Psoas muscle (tissue), 7 donors: ENCODE measurements at regions not wholly inside any gene's neighbourhood (a gene's known extent, or its start where the extent isn't known, plus 50 kb on each side); places are given as distances from the start of the nearest gene placed in this dataset.

Experiments
- ATAC-seq, 4 donors: fragments of 200-7000 bp; cut with Tn5 transposase; one replicate each; pipeline ENCODE4 v1.9.1; 2020; ENCODE audit warnings: moderate library complexity in 3 of 4, mild to moderate bottlenecking in 2 of 4
- DNase-seq, 2 donors: peaks; one replicate each; pipeline ENCODE4 v3.0.0-alpha.2; 2020
- H3K27ac ChIP-seq: fragments of 200-600 bp; one replicate; pipeline ENCODE4 v1.8.0; 2022
- H3K27me3 ChIP-seq, 3 donors: fragments of 200-600 bp in 1 of 3; one replicate each; pipeline versions ENCODE4 v1.6.1 to v1.8.0; 2013 to 2022; ENCODE audit warnings: low read length in 2 of 3, mild to moderate bottlenecking in 2 of 3, moderate library complexity in 1 of 3; ENCODE audit not compliant: insufficient read depth in 3 of 3
- H3K36me3 ChIP-seq, 2 donors: fragments of 200-600 bp in 1 of 2; one replicate each; pipeline versions ENCODE4 v1.6.1 to v1.8.0; 2013 to 2022; ENCODE audit warnings: low read depth in 1 of 2, mild to moderate bottlenecking in 1 of 2, moderate library complexity in 1 of 2; ENCODE audit not compliant: insufficient read depth in 1 of 2
- H3K4me1 ChIP-seq: fragments of 200-600 bp; one replicate; pipeline ENCODE4 v1.8.0; 2022
- H3K4me3 ChIP-seq: fragments of 200-600 bp; one replicate; pipeline ENCODE4 v1.8.0; 2022; ENCODE audit warnings: mild to moderate bottlenecking
- H3K9me3 ChIP-seq: fragments of 200-600 bp; one replicate; pipeline ENCODE4 v1.8.0; 2022
- WGBS, 3 donors: extraction: QIAGEN DNeasy Blood & Tissue Kit; methylation state at CpG; one replicate each; pipeline versions ENCODE4 v1.1.6 to v1.1.7; 2013; 5-methylcytosine and 5-hydroxymethylcytosine counted together
- intact Hi-C, 2 donors: fragments of 100-400 bp; cut with DNase I; formaldehyde crosslinking; loops; one replicate each; pipeline versions ENCODE4 v1.11.0 to v1.14.2; 2022
- TF ChIP-seq, protein P1 (sequence below): fragments of 200-600 bp; IDR thresholded peaks from one replicate; pipeline ENCODE4 v1.8.0; 2022; ENCODE audit warnings: antibody characterized with exemption
- donor health status: healthy with polysubstance abuse.
- donor health status: DM: no; HTN: no; CAD: no; lungs with moderate emphysema.
- donor health status: Bipolar disorder and iron deficiency.
- donor health status: healthy.
- donor health status: DM: yes; HTN: yes; CAD: no.
- donor health status: DM: no; HTN: no; CAD: no.
- donor health status: DM: yes; HTN: yes; CAD: no.

DNA sequence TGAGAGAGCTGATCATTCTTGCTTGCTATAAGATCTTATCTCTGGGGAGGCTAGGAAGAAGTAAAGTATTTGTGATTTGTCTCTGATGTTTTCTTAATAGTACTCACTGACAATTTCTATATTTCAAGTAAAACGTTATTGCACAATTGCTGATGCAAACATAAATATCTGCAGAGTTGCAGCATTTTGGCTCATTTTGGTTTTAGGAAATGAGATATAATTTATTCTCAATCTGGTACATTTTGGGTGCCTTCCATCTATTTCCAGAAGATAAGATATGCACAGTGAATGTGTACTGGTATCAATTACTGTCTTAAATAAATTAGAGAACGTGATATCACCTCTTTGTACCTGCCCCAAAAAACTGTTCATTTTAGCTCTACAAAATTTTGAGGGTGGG lies 1431.5 kb downstream of the BRINP3 start:
- intact Hi-C loops, result no loop called here
- no peaks in the 10 kb centered on the region for H3K27me3 ChIP-seq
- ATAC-seq, result no peak
- no peaks in the 10 kb centered on the region for H3K9me3 ChIP-seq
- no peak overlapping the region for H3K4me3 ChIP-seq
- no peak overlapping the region for H3K27ac ChIP-seq
- no peaks in the 10 kb centered on the region for H3K4me1 ChIP-seq
- DNase-seq, result no peak
- H3K36me3 ChIP-seq, result no peaks in the 10 kb centered on the region
- WGBS, 3 donors, result 57 to 69% (median 57%) methylated on average over 2 of the region's 2 CpGs
- TF ChIP-seq, protein P1, sequence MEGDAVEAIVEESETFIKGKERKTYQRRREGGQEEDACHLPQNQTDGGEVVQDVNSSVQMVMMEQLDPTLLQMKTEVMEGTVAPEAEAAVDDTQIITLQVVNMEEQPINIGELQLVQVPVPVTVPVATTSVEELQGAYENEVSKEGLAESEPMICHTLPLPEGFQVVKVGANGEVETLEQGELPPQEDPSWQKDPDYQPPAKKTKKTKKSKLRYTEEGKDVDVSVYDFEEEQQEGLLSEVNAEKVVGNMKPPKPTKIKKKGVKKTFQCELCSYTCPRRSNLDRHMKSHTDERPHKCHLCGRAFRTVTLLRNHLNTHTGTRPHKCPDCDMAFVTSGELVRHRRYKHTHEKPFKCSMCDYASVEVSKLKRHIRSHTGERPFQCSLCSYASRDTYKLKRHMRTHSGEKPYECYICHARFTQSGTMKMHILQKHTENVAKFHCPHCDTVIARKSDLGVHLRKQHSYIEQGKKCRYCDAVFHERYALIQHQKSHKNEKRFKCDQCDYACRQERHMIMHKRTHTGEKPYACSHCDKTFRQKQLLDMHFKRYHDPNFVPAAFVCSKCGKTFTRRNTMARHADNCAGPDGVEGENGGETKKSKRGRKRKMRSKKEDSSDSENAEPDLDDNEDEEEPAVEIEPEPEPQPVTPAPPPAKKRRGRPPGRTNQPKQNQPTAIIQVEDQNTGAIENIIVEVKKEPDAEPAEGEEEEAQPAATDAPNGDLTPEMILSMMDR, result no peak

GRCh38 chr1:189084811-189085210 lies 1392.9 kb downstream of the BRINP3 start:
- Histone ChIP-seq H3K4me1 (no peaks in the 10 kb centered on the region), H3K36me3 (no peaks in the 10 kb centered on the region), H3K9me3 (no peaks in the 10 kb centered on the region), H3K27ac (no peak overlapping the region), H3K4me3 (no peak overlapping the region), H3K27me3 (no peaks in the 10 kb centered on the region)
- 14 to 18% (median 18%) methylated on average over 2 of the region's 2 CpGs for WGBS, 3 donors
- no peak for ATAC-seq
- DNase-seq, result no peak
- intact Hi-C loops, result no loop called here
- TF ChIP-seq, protein P1, result no peak

DNA sequence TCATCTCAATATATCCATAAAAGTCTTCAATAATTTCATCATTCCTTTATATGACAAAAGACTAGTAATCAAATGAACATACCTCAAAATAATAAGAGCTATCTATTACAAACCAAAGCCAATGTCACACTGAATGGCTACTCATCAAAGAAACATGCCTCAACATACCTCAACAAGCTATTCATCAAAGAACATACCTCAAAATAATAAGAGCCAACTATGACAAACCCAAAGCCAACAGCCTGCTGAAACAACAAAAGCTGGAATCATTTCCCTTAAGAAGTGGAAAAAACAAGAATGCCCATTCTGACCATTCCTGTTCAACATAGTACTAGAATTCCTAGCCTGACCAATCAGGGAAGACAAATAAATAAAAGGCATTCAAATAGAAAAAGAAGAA lies 1373.7 kb downstream of the BRINP3 start:
- Histone ChIP-seq H3K36me3 (no peaks in the 10 kb centered on the region), H3K4me3 (no peak overlapping the region), H3K9me3 (no peaks in the 10 kb centered on the region), H3K4me1 (no peaks in the 10 kb centered on the region), H3K27ac (no peak overlapping the region), H3K27me3 (no peaks in the 10 kb centered on the region)
- intact Hi-C loops, result no loop called here
- TF ChIP-seq, protein P1, result no peak
- ATAC-seq (no peak), DNase-seq (no peak)

GRCh38 chr1:189117072-189117770 lies 1360.4 kb downstream of the BRINP3 start:
- H3K4me3 ChIP-seq, result no peak overlapping the region
- no peaks in the 10 kb centered on the region for H3K9me3 ChIP-seq
- no peak for ATAC-seq
- no peaks in the 10 kb centered on the region for H3K4me1 ChIP-seq
- H3K27me3 ChIP-seq, result no peaks in the 10 kb centered on the region
- no peaks in the 10 kb centered on the region for H3K36me3 ChIP-seq
- no peak overlapping the region for H3K27ac ChIP-seq
- 82 to 89% (median 87%) methylated on average over 4 of the region's 4 CpGs for whole genome bisulfite sequencing, 3 donors
- TF ChIP-seq, protein P1, result no peak
- intact Hi-C loops, result no loop called here
- DNase-seq, result no peak

- Histone ChIP-seq H3K9me3 (no peaks in the 10 kb centered on the region), H3K27ac (no peak overlapping the region), H3K4me3 (no peak overlapping the region), H3K4me1 (no peaks in the 10 kb centered on the region), H3K27me3 (no peaks in the 10 kb centered on the region), H3K36me3 (no peaks in the 10 kb centered on the region)
- ATAC-seq, result no peak
- WGBS, 3 donors, result 75 to 88% (median 88%) methylated on average over 2 of the region's 2 CpGs
- no peak for DNase-seq
- TF ChIP-seq, protein P1, result no peak
- intact Hi-C loops, result no loop called here
These were observed 1355.7 kb downstream of the BRINP3 start for GRCh38 chr1:189121941-189122340.
